Chondrocyte (in vitro differentiated cells): ENCODE measurements at regions not wholly inside any gene's neighbourhood (a gene's known extent, or its start where the extent isn't known, plus 50 kb on each side); places are given as distances from the start of the nearest gene placed in this dataset.
A peak's percentile ranks its signal among the peaks of the same experiment; 100 is the strongest.

Source experiments
- DNase-seq: peaks from one replicate; pipeline ENCODE4 v3.0.0; 2021; ENCODE audit warnings: mixed read lengths, low spot score
- H3K27ac Mint-ChIP-seq: one replicate; pipeline ENCODE4 v1.8.0; 2021; ENCODE audit warnings: mild to moderate bottlenecking, moderate library complexity, mixed read lengths; ENCODE audit not compliant: unreplicated experiment
- H3K27me3 Mint-ChIP-seq: 2 replicates; pipeline ENCODE4 v1.8.0; 2021; ENCODE audit warnings: low read depth, mixed read lengths
- H3K36me3 Mint-ChIP-seq: 2 replicates; pipeline ENCODE4 v1.8.0; 2021; ENCODE audit warnings: low read depth, mixed read lengths
- H3K4me1 Mint-ChIP-seq: 2 replicates; pipeline ENCODE4 v1.8.0; 2021; ENCODE audit warnings: low read depth, mild to moderate bottlenecking, mixed read lengths
- H3K4me3 Mint-ChIP-seq: one replicate; pipeline ENCODE4 v1.8.0; 2021; ENCODE audit warnings: mild to moderate bottlenecking, moderate library complexity, mixed read lengths; ENCODE audit not compliant: unreplicated experiment
- H3K9me3 Mint-ChIP-seq: 2 replicates; pipeline ENCODE4 v1.8.0; 2021; ENCODE audit warnings: low read depth, mixed read lengths
- CTCF ChIP-seq: fragments of 200-600 bp; sonication (generic); IDR thresholded peaks from 2 replicates; pipeline ENCODE4 v1.5.0; 2021; ENCODE audit warnings: antibody characterized with exemption, mild to moderate bottlenecking, moderate library complexity

- peak; percentile 6 for TF ChIP-seq CTCF
- DNase-seq: no peak
- Mint-ChIP-seq H3K4me1 (peaks cover 38% of the 10 kb centered on the region), H3K9me3 (peaks cover 10% of the 10 kb centered on the region), H3K4me3 (peak overlapping the region; percentile 6), H3K27me3 (no peaks in the 10 kb centered on the region), H3K27ac (peak overlapping the region; percentile 91), H3K36me3 (peaks cover 14% of the 10 kb centered on the region)
These were observed 301.9 kb downstream of the SOX9 start for GRCh38 chr17:72422505-72423285.

- no peak for TF ChIP-seq CTCF
- Mint-ChIP-seq H3K36me3 (peaks cover 10% of the 10 kb centered on the region), H3K9me3 (peaks cover 7% of the 10 kb centered on the region), H3K4me3 (no peak overlapping the region), H3K27ac (peak overlapping the region; percentile 91), H3K4me1 (peaks cover 38% of the 10 kb centered on the region), H3K27me3 (no peaks in the 10 kb centered on the region)
- DNase-seq: no peak
These were observed 302.4 kb downstream of the SOX9 start for GRCh38 chr17:72423286-72423589.

GRCh38 chr17:72423718-72424117 is 302.9 kb downstream of the SOX9 start:
- H3K36me3 Mint-ChIP-seq: peaks cover 6% of the 10 kb centered on the region
- no peak for DNase-seq
- H3K27ac Mint-ChIP-seq: no peak overlapping the region
- peaks cover 38% of the 10 kb centered on the region for H3K4me1 Mint-ChIP-seq
- H3K4me3 Mint-ChIP-seq: no peak overlapping the region
- peaks cover 3% of the 10 kb centered on the region for H3K9me3 Mint-ChIP-seq
- TF ChIP-seq CTCF: no peak
- no peaks in the 10 kb centered on the region for H3K27me3 Mint-ChIP-seq

- H3K27me3 Mint-ChIP-seq: no peaks in the 10 kb centered on the region
- no peaks in the 10 kb centered on the region for H3K9me3 Mint-ChIP-seq
- no peak for TF ChIP-seq CTCF
- no peak for DNase-seq
- no peak overlapping the region for H3K4me3 Mint-ChIP-seq
- peaks cover 38% of the 10 kb centered on the region for H3K4me1 Mint-ChIP-seq
- peaks cover 2% of the 10 kb centered on the region for H3K36me3 Mint-ChIP-seq
- H3K27ac Mint-ChIP-seq: no peak overlapping the region
These were observed 303.8 kb downstream of the SOX9 start for GRCh38 chr17:72424505-72425117.

- Mint-ChIP-seq H3K27ac (no peak overlapping the region), H3K4me3 (no peak overlapping the region)
- DNase-seq: no peak
These were observed 304.4 kb downstream of the SOX9 start for GRCh38 chr17:72425133-72425793.

More at GRCh38 chr17:72425133-72425793, 304.4 kb downstream of the SOX9 start:
- Mint-ChIP-seq H3K36me3 (peaks cover 2% of the 10 kb centered on the region), H3K9me3 (no peaks in the 10 kb centered on the region), H3K4me1 (peaks cover 34% of the 10 kb centered on the region), H3K27me3 (no peaks in the 10 kb centered on the region)
- TF ChIP-seq CTCF: no peak
